GM19463 (cell line): ENCODE measurements at regions not wholly inside any gene's neighbourhood (a gene's known extent, or its start where the extent isn't known, plus 50 kb on each side); places are given as distances from the start of the nearest gene placed in this dataset.
"Not testable (repeated sequence)": the region's sequence is repeated elsewhere in the genome, so short reads cannot be mapped to it uniquely, and the experiment has no call there.

ENCODE experiments used
- ATAC-seq: cut with Tn5 transposase; IDR thresholded peaks from one replicate; pipeline ENCODE4 v1.9.1; 2021; ENCODE audit warnings: mild to moderate bottlenecking, moderate library complexity; ENCODE audit not compliant: unreplicated experiment

DNA sequence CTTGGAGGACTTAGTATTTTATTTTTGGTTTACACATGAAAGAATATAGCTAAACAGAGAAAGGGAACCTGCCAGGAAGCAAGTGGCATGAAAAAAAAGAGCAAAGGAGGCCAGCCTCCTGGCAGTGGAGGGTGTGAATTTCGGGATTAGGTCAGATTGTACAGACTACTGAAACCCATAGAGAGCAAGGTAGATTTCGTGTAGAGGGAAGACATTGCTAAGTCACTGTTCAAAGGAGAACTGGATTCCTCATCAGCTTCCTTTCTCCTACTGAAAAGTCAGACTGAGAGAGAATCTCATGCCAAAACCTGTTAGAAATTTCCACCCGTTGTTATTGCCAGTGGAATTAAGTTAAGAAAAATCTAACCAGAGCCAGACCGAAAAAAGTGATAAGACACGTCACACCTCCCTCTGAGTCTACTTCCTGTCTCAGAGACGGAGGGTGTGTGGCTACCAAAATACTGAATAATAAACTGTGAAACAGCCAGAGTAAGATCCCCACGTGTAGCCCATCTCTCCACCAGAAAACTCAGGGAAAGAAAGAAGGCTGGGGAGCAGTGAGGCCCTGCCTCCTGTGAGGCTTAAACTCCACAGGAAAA is 118.8 kb downstream of the SKIDA1 start:
- ATAC-seq, result no peak

DNA sequence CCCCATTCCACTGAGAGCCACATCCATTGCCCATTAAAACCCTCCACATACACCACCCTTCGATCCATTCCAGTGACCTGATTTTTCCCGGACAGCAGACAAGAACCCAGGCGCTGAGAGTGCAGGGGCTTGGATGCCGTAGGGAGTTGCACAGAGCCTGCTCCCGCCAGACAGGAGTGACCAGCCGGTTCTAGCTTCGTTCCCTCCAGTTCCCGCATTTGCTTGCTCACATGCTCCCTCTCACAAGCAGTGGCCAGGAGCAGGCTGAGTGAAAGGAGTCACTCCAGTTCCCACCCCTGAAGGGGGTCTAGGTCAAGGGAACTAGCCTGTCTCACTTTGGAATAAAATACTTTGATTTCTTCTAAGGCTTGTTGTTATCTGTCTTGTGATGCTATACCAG is 119.5 kb downstream of the SKIDA1 start:
- no peak for ATAC-seq

DNA sequence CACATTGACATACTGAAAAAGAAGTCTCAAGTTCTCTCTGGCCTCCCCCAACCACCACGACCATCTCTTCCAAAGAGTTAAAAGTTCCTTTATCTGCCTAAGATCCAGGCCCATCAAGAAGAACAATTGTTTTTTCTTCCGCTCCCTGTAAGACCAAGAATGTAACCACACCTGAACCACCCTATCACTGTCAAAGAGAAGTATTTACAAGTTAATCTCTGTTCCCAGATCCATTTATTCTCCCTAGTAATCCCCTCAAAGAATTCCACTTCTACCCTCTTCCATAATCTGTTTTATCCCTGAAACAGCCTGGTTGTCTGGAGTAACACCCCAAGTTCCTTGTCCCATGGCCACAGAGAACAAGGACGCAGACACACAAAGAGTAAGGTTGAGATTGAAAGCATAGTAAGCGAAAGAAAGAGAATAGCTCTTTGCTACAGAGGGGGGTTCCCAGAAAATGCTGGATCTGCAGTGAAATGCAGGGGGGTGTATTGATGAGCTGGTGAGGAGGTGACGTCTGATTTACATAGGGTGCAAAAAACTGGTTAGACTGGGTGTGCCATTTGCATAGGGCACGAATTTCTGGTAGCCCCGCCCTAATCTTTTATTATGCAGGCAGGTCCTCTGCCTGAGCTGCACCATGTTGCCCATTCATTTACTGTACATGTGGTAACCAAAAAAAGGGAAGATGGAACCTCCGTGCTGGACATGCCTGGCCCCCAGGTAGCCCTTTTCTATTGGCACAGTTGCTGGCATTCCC is 122.0 kb downstream of the SKIDA1 start:
- ATAC-seq, result no peak

DNA sequence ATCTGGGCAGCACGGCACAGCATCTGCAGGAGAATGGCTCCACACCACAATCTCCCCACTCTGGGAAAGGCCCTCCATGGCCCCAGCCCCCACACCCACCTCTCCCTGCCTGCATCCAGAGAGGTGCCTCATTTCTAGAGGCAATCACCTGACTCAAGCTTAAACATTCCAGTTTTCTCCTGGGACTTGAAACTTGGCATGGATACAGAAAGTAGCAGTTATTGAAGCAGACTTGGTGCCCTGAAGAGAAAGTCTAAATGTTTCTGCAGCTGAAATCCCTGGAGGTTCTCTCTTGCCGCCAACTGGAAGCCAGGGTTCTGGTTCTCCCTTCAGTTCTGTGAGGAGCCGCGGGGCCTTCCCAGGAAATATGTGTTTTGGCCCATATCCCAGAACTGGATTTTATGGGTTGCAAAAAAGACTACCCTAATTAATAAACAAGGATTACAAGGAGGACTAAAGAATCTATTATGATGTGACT is 122.8 kb downstream of the SKIDA1 start:
- ATAC-seq, result no peak

DNA sequence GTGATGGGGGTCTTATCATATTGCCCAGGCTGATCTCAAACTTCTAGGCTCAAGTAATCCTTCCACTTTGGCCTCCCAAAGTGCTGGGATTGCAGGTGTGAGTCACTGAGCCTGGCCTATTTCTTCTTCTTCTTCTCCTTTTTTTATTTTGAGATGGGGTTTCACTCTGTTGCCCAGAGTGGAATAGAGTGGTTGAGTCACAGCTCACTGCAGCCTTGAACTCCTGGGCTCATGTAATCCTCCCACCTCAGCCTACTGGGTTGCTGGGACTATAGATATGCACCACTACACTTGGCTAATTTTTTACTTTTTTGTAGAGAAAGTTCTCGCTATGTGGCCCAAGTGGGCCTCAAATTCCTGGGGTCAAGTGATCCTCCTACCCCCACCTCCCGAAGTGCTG is 124.3 kb downstream of the SKIDA1 start:
- peak; percentile 62 for ATAC-seq

DNA sequence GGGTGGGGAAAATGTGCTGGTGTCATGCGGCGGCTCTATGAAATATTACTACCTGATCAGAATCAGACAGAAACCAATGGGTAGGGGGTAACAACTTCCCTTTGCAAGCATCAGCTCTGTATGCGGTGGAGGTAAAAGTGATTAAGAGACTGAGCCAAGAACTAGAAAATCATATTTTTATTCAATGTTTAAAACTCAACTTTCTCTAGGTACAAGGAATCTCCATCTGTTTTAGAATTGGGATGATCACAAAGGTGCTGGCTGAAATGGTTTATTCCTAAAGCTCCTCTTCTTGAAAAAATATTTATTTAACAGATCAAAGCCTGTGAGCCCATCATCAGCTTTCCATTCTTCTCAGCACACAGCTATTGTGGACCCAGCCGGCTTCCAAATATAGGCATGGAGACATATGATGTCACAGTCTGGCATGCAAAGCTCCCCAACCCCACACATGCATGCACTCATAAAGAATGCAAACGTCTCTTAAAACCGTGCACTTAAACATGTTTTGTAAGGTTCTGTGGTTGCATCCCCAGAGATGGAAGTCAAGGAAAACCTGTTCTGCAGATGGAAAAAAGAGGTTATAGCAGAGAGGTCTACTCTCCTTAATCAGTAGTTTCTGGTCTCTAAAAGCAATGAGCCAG is 126.0 kb downstream of the SKIDA1 start:
- no peak for ATAC-seq

DNA sequence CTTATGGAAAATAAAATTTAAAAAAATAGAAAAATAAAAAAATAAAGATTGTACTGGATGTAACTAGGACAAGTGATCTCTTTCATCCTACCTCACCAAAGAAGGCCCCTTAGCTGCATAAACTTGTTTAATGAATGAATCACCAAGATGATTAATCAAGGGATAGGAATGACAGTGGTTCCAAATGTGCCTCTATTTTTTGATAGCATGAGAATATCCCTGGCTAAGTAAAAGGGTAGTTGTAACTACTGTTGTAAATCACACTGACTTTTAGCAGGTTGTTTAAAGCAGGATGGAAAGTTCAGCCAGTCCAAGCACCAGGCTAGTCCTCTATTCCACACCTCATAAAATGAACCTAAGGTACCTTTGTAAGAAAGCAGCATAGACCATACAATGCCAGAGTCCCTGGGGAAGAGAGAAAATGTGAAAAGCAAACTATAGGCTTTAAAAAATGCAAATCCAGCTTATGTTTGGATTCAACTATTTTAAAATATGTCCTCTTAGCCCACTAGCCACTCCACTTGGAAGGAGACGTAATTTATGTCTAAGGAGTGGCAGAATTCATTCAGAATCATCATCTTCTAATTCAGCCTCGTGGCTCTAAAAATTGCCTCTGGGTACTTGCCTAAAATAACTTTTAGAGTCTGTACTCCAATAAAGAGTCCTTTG is 126.8 kb downstream of the SKIDA1 start:
- no peak for ATAC-seq

DNA sequence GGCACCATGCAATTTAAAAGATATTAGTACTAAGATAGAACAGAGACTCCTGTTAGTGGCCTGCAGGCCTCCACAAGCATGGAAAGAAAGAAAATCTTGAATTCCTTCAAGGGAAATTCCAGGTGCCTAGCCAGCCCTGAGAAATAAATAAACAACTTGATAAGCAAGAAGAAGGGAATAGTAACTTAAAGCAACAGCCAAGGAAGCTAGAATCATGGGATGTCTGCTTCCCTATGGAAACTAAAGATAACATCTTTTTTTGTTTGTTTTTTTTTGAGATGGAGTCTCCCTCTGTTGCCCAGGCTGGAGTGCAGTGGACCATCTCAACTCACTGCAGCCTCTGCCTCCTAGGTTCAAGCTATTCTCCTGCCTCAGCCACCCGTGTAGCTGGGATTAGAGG is 128.6 kb downstream of the SKIDA1 start:
- ATAC-seq, result no peak

DNA sequence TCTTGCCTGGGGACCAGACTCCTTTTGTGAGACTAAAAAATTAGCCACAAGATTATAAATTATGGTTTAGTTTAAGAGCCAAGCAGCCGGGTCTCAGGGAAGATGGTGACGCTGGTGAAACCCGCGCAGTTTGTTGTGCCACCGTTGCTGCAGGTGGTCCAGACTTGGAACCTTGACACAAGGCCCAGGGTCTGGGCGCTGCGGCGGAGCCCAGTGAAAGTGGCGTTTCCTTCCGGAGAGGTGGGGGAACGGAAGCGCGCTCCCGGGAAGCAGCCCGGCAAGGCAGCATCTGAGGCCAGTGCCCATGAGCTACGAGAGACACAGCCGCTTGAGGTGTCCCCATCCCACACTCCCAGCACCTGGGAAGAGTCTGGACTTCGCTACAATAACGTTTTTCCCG is 131.6 kb downstream of the SKIDA1 start:
- ATAC-seq, result no peak

DNA sequence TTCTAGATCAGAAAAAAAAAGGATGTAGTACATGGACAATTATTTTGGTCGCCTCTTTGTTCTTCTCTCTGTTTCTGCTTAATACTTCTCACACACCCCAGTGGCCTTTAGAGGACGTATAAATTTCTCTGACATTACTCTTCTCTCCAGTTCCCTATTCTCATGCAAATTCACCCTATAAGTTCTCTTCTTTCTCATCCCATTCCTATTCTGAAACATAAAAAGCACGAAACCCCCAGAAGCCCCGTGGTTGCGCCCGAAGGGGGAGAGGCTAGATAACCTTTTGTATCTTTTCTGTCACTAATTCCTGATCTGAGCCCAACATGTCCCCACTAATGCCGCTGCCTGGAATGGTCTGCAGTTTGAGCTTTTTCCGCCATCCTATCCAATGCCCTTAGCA is 136.9 kb downstream of the SKIDA1 start:
- no peak for ATAC-seq

DNA sequence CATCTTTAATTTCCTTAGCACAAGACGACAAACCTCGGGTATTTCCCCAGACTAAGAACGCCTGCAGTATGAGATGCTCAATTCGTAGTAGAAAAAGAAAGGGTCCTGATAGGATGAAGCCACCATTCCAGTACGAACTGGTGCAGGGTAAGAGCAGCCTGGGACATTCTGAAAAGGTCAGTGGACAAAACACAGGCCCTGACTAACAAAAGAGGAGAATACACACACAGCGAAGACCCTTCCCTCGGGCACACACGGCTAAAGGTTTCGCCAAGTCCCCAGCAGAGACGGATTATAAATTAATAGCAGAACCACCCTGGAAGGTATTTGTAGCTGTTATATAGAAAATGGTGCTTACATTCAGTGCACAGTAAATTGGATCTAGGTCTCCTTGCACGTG is 137.6 kb downstream of the SKIDA1 start:
- ATAC-seq, result no peak

DNA sequence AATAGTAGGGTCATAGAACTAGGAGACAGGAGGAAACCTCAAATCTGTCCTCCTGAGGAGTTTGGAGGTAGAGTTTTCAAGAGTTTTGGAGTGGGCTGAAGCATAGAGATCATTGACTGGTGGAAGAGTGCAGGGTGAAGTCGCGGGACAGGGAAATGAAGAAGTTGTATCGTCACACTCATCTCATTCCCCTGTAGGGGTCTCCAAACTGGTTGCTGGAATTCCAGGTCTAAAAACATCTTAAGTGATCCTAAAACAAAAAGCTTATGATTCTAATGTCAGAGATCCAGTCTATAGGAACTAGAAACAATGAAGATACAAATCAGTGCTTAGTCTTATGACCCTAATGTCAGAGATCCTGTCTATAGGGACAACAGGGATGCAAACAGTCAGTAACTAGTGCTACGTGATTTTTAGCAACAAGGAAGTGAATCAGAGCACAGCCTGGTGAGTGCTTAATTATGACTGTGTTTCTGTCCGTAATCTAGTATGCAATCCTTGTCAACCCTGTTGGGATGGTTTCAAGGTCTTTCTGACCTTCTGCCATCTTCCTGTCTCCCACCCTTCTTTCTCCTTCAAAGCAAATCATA is 139.4 kb downstream of the SKIDA1 start:
- no peak for ATAC-seq

DNA sequence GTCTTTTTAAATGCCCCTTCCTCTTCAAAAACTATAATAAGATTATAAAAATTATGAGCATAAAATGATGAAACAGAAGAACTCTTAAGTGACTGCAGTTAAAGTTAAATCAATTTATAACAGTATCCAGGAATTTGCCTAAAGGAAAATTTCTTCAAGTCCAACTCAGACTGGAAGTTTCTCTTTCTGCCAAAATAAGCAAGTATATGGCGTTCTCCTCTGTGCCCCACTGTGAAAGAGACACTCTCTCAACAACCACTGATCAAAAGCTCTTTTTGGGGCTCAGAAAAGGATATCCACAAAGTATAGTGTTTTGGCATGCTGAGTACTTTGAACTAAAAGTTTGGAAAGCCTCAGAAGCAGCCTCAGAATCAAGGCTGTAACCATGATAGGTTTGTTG is 139.9 kb downstream of the SKIDA1 start:
- ATAC-seq, result no peak

DNA sequence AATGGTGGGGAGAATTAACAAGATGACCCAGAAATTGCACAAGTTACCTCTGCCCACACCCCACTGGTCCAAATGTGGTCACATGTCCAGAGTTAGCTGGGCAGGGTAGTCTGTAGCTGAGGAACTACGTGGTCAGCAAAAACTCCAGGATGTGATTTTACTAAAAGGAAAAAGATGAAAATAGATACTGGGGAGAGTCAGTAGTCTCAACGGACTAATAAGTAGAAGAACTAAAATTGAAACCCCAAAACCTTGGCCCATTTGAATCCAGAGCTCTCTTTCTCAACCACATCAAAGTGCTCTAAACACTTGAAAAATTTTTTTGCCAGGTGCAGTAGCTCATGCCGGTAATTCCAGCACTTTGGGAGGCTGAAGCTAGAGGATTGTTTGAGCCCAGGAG is 146.3 kb downstream of the SKIDA1 start:
- ATAC-seq, result no peak

DNA sequence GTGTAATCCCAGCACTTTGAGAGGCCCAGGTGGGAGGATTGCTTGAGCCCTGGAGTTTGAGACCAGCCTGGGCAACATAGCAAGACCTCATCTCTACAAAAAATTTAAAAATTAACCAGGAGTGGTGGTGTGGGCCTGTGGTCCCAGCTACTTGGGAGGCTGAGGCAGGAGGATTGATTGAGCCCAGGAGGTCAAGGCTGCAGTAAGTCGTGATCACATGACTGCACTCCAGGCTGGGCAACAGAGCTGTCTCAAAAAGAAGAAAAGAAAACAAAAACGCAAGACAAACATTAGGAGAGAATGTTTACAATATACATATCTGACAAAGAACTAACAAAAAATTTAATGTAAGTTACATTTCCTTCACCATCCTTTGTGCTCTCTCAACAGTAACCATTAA is 150.2 kb downstream of the SKIDA1 start:
- not testable (repeated sequence) for ATAC-seq

DNA sequence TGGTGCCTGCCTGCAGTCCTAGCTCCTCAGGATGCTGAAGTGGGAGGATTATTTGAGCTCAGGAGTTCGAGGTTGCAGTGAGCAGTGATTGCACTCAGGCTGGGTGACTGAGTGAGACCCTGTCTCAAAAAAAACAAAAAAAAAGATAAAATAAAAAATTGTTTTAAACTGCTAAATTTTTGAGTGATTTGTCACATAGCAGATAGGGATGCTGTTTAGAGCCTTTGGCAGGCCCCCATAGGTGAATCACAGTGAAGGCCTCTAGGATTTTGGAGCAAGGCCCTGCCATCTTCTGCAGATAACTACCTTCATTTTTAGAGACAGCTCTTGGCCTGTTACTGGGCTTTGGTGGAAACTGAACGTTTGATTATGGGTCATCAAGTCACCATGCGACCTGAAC is 151.6 kb downstream of the SKIDA1 start:
- not testable (repeated sequence) for ATAC-seq

DNA sequence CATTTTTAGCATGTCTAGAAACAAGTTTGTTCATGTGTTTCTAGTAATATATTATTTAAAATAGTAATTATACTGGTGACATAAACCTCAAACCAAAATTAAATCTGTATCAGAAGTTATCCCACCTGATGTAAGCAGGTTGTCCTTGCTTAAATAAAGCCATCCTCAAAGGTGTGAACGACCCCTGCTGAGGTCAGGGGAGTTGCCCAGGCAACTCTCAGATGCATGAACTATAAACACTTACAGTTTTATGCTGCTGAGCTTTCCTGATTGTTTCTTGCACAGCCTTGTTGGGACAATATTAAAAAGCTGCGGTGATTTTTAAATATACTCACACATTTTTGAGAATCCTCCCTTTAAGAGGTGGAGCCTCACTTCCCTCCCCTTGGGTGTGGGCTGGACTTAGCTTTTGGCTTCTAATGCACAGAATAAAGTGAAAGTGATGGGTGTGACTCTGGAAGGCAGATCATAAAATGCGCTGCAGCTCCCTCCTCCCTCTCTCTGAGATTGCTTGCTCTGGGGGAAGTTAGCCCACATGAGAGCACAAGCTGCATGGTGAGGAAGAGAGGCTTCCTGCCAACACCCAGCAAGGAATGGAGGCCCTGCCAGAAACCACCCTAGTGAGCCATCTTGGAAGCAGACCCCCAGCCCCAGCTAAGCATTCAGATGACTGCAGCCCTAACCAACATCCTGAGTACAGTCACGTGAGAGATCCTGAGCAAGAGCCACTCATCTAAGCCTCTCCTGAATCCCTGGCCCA is 152.7 kb downstream of the SKIDA1 start:
- ATAC-seq, result peak; percentile 82

DNA sequence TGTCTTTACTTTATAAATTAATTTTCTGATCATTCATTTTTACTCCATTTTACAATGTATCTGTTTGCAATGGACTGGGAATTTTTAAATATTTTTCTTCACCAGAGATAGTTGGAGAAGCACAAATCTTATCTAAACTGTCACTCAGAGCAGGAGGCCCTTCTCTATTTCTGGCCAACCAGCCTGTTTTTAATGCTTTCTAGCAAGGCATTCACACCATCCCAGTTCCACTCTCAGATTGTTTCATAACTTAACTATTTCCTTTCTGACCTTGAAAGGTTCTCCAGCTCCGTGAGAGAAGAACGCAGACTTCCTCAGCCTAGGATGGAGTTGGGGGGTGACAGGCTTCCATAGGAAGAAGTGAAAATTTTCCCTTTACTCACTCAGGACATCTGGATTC is 155.8 kb downstream of the SKIDA1 start:
- ATAC-seq, result no peak

DNA sequence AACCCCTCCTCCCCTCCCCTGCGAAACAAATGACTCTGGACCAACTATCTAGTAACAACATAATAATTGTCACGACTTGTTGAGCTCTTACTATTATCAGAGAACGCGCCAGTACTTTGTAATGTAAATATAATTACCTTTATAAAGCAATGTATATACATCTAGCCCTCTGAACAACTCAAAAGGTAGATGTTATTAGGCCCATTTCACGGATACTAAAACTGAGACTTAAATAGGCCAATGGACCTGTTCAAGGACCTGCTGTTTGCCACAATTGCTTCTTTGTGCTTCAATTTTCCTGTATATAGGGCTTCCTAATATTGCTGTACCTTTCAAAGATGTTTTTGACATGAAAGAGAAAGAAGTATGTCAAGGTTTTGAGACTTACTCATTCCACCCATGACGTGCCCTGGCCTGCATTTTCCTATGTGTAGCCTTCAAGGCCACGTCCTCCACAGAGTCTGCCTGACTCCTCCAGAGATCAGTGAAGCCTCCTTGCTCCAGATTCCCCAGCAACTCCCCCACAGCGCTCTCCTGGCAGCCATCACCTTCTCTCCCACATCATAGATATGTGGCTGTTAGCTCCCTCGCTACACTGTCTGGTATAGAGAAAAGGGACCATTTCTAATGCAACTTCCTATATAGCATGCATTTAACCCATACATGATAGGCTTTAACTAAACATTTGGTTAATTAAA is 156.6 kb downstream of the SKIDA1 start:
- no peak for ATAC-seq

DNA sequence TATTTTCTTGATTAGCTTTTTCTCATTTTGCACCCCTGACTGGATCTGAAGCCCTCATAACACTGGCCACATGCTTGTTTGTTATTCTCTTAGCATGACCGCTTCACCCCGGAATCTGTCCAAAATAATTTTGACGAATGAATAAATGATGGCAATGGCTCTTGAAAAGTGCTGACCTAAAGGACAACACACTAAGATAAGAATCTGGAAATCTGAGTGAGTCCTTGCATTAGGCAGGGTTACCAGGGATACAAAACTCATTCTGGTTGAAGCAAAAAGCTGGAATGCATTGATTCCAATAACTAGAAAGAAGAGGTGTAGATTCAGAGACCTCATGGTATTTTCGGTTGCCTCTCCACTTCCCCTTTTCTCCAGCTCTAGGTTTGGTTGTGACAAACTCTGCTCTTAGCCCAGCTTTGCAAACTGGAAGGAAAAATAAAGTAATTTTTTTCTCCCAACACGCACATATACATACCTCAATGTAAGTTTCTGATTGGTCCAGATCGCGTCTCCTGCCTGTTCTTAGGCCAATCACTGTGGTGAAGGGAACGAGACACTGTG is 157.4 kb downstream of the SKIDA1 start:
- peak; percentile 55 for ATAC-seq
